HEK293T (cell line): ENCODE measurements at regions not wholly inside any gene's neighbourhood (a gene's known extent, or its start where the extent isn't known, plus 50 kb on each side); places are given as distances from the start of the nearest gene placed in this dataset.

Experiments used
- BHLHE40 ChIP-seq: fragments of 450-650 bp; IDR thresholded peaks from 2 replicates; pipeline ENCODE4 v1.6.1; 2016; ENCODE audit warnings: mild to moderate bottlenecking, moderate library complexity, borderline replicate concordance
- CTBP1 ChIP-seq: fragments of 450-650 bp; IDR thresholded peaks from 2 replicates; pipeline ENCODE4 v1.6.1; 2016; ENCODE audit warnings: borderline replicate concordance
- ELF4 ChIP-seq: fragments of 450-650 bp; IDR thresholded peaks from 2 replicates; pipeline ENCODE4 v1.6.1; 2017; ENCODE audit warnings: antibody characterized with exemption
- FOXA1 ChIP-seq: fragments of 450-650 bp; IDR thresholded peaks from 2 replicates; pipeline ENCODE4 v1.6.1; 2016; ENCODE audit warnings: mild to moderate bottlenecking
- FOXM1 ChIP-seq: fragments of 450-650 bp; IDR thresholded peaks from 2 replicates; pipeline ENCODE4 v1.6.1; 2017; ENCODE audit warnings: mild to moderate bottlenecking, borderline replicate concordance
- LEF1 ChIP-seq: fragments of 450-650 bp; IDR thresholded peaks from 2 replicates; pipeline ENCODE4 v1.6.1; 2017; ENCODE audit warnings: mild to moderate bottlenecking, borderline replicate concordance
- NFRKB ChIP-seq: fragments of 450-650 bp; IDR thresholded peaks from 2 replicates; pipeline ENCODE4 v1.6.1; 2016; ENCODE audit warnings: mild to moderate bottlenecking, moderate library complexity
- PKNOX1 ChIP-seq: fragments of 450-650 bp; IDR thresholded peaks from 2 replicates; pipeline ENCODE4 v1.6.1; 2016
- SP1 ChIP-seq: fragments of 450-650 bp; IDR thresholded peaks from 2 replicates; pipeline ENCODE4 v1.6.1; 2017
- SUZ12 ChIP-seq: fragments of 450-650 bp; IDR thresholded peaks from 2 replicates; pipeline ENCODE4 v1.6.1; 2016; ENCODE audit warnings: mild to moderate bottlenecking
- TARDBP ChIP-seq: fragments of 450-650 bp; IDR thresholded peaks from 2 replicates; pipeline ENCODE4 v1.6.1; 2016
- ZNF384 ChIP-seq: fragments of 450-650 bp; IDR thresholded peaks from 2 replicates; pipeline ENCODE4 v1.6.1; 2016

DNA sequence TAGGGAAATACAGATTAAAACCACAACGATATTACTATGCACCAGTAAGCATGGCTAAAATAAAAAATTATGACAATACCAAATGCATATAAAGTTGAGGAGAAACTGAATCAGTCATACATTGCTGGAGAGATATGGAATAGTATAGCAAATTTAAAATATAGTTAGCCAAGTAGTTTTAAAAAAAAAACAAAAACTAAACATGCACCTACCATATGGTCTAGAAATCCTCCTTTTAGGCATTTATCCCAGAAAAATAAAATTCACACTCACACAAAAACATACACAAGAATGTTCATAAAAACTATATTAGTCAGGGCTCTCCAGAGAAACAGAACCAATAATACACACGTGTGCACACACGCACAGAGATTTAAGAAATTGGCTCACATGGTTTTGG lies 175.8 kb downstream of the IPMK start:
- TF ChIP-seq LEF1 (no peak), FOXM1 (no peak), ZNF384 (no peak), CTBP1 (no peak), TARDBP (no peak), FOXA1 (no peak), SP1 (no peak), ELF4 (no peak), SUZ12 (no peak), BHLHE40 (no peak), NFRKB (no peak), PKNOX1 (no peak)
